GM18868 (cell line): ENCODE measurements at regions not wholly inside any gene's neighbourhood (a gene's known extent, or its start where the extent isn't known, plus 50 kb on each side); places are given as distances from the start of the nearest gene placed in this dataset.
"Not testable (repeated sequence)": the region's sequence is repeated elsewhere in the genome, so short reads cannot be mapped to it uniquely, and the experiment has no call there.

Source experiments
- ATAC-seq: cut with Tn5 transposase; IDR thresholded peaks from one replicate; pipeline ENCODE4 v1.9.1; 2021; ENCODE audit warnings: mild to moderate bottlenecking, moderate library complexity; ENCODE audit not compliant: unreplicated experiment

- ATAC-seq = no peak
Observed at GRCh38 chr12:83321971-83322370, 635.3 kb downstream of the TMTC2 start.

DNA sequence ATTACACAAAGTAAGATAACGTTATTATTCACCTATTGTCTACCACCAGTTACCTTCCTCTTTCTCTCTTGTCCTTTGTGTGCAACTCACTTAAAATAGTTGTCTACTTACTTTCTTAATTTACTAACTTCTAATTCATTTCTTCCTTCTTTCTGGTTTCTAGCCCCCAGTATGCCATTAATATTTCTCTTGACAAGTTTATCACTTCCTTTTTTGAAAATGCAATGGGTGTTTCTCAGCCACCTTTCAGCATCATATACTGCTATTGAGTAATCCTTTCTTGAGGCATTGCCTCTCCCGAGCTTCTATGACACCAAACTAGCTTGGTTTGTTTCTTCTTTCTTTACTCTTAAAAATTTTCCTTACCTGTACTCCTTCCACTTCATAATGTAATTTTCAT lies 633.6 kb downstream of the TMTC2 start:
- no peak for ATAC-seq

DNA sequence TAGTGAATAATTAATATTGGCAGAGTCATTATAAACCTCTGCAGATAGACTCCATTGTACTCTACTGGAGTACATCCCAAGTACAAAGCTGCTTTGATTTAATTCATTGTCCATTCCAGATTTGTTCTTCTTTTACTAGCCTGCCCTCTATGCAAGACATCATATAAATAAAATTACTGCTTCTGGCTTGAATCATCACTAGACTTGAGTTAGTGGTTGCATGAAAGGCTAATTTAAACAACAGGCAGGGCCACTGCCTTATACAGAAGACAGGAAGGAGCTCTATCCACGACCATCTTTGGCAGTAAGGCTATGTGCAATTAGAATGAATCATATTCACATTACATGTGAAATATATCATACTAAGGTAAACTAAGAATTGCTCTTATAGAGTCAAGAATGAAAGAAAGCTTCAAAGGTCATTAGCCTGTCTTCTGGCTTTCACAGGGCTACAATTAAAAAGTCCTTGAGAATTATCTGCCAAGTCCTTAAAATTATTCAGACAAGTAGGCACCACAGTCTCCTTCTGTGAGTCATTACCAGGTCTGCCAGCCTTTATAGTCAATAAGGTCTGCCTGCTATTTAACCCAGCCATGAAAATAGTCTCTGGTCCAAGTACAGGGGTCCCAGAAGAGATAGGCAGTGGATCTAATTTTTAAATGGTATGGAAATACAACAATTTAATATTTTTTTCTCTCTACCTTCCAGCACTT lies 631.8 kb downstream of the TMTC2 start:
- ATAC-seq = no peak

GRCh38 chr12:83317595-83317994 lies 630.9 kb downstream of the TMTC2 start:
- no peak for ATAC-seq

DNA sequence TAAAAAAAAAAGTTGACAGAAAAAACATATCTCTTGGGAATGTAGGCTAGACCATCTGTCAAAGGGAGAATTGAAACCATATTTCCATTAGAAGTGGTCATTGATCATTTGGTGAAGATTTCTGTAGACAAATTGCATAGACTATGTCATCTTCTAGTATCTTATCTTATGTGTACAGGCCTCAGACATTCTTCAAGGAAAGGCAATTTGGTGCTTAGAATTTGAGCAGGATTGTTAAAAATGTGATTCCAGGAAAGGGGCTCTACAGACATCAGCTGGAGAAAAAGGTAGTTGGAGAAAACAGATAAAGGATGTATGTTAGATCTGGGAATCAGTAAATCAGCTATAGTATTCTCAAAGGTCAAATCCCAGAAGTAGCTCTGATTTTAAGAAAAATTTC lies 627.1 kb downstream of the TMTC2 start:
- ATAC-seq = no peak

DNA sequence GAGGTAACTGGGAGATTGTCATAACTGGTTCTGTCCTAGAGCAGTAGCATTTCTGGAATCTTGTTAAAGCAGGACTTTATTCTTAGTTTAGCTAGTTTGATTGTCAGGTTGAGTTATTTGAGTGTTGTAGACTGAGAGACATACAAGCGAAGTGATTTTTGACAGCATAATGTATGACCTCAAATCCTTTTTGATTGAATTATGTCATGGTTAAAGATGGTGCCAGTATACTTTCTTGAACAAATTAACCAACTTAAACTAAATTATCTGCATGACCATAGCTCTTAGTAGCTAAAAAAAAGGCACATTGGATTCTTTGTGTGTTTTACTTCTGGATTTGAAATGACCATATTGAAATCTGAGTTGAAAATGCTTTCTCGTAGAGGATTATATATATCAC lies 626.6 kb downstream of the TMTC2 start:
- no peak for ATAC-seq

GRCh38 chr12:83276904-83277303 lies 590.2 kb downstream of the TMTC2 start:
- ATAC-seq = no peak

- ATAC-seq = no peak
Observed at GRCh38 chr12:83271201-83271600, 584.5 kb downstream of the TMTC2 start.

DNA sequence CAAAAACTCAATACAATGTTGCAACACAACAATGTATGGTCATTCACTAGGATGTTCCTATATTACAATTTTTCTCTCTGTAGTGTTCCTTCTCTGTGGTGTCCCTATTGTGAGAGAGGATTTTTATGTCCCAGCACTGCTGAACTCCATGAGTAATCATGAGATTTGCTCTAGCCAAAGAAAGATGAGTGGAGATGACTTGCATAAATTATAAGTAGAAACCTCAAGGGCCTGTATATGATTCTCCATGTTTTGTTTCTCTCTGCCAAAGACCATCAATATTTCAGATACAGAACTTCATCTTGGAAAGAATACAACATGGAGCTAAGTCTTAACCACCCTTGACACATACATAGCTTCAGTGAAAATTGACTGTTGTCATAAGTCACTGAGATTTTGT lies 579.1 kb downstream of the TMTC2 start:
- no peak for ATAC-seq

GRCh38 chr12:83261998-83262397 lies 575.3 kb downstream of the TMTC2 start:
- no peak for ATAC-seq

DNA sequence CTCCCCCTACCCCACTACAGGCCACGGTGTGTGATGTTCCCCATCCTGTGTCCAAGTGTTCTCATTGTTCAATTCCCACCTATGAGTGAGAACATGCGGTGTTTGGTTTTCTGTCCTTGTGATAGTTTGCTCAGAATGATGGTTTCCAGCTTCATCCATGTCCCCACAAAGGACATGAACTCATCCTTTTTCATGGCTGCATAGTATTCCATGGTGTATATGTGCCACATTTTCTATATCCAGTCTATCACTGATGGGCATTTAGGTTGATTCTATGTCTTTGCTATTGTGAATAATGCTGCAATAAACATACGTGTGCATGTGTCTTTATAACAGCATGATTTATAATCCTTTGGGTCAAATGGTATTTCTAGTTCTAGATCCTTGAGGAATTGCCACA lies 573.4 kb downstream of the TMTC2 start:
- not testable (repeated sequence) for ATAC-seq

GRCh38 chr12:83257726-83258125 lies 571.0 kb downstream of the TMTC2 start:
- no peak for ATAC-seq

DNA sequence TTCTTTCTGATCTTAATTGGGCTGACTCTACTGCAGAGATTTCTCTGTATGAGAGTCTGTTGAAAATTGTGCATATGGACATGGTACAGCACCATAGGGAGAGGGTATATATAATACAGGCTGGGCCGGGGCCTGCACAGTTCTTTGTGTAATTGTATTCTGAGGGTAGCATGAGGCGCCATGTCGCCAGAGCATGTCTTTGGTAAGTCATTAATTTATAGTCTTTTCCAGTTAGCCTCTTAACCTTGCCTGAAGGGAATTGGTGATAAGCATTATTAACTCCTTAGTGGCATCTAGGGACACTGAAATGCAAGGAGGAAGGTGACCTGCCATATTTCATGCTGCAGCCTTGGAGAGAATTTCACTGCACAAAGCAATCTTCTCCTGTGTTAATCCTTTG lies 569.9 kb downstream of the TMTC2 start:
- no peak for ATAC-seq

DNA sequence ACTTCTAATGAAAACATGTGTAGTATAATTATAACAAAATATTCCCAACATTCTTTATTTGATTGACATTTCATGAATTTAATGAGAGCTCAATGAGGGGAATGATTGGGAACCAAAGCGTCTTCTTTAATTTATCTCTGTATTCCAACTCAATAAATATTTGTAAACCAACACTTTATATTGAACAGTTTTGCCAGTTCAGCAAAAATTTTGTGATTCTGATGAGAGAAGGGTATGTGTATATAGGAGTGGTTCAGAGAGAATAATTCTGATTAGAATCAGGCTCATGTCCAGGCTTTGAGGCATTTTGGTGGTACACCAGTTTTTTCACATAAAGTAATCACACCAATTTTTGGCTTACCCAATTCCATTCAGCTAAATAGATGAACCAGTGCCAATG lies 564.2 kb downstream of the TMTC2 start:
- no peak for ATAC-seq

GRCh38 chr12:83245156-83245555 lies 558.5 kb downstream of the TMTC2 start:
- no peak for ATAC-seq

- no peak for ATAC-seq
Observed at GRCh38 chr12:83244001-83244400, 557.3 kb downstream of the TMTC2 start.

DNA sequence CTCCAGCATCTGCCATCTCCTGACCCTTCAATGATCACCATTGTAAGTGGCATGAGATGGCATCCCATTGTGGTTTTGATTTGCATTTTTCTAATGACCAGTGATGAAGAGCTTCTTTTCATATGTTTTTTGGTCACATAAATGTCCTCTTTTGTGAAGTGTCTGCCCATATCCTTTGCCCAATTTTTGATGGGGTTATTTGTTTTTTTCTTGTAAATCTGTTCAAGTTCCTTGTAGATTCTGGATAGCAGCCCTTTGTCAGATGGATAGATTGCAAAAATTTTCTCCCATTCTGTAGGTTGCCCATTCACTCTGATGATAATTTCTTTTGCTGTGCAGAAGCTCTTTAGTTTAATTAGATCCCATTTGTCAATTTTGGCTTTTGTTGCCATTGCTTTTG lies 547.3 kb downstream of the TMTC2 start:
- not testable (repeated sequence) for ATAC-seq

- not testable (repeated sequence) for ATAC-seq
Observed at GRCh38 chr12:83226960-83227359, 540.3 kb downstream of the TMTC2 start.

DNA sequence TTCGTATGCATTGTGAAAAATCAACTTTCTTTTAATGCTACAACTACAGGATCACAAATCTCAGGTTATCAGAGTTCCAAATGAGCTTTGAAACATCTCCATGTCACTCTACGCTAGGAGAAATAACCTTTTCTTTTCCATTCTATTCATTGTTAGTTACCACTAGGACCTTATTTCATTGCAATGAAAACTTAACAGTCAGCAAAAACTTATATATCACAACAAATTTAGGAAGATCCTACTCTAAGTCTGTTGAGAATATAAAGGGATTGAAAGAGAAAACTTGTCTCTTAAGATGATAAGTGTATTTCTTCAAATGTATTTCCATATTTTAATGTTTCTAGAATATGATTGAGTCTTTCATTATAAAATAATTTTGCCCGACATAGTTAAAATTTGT lies 539.1 kb downstream of the TMTC2 start:
- no peak for ATAC-seq

DNA sequence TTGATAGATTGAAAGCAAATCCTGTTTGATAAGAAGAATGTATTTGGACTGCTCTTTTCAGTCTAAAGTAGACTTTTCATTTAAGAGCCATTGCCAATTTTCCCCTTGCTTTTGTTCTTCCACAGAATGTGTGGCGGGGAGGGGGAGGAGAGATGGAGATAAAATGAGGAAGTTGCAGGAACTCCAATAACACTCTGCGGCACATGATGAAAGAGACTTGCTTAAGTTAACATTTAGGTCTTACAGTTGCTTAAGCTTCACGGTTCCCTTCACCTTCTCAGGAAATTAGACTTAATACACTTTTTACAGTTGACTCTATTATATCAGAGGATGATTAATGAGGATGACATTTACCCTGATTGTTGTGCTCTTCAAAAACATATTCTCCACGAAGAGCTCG lies 537.3 kb downstream of the TMTC2 start:
- no peak for ATAC-seq

DNA sequence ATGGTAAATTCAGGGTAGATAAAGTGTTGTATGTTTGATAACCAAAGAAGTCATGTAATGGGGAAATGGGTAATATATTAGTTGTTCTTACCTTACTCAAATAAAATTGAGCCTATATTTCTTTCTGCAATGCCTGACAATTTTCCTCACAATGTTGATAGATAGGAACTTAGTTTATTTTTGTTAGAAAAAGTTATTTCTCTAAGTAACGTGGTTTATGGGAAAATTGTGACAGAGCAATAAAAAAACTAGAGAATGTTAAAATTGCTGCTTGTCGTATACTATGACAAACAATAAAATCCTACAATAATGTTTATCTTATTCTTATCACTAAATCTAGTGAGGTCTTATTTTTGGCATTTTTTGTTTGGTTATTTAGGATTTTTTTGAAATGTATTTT lies 534.1 kb downstream of the TMTC2 start:
- no peak for ATAC-seq

- ATAC-seq = no peak
Observed at GRCh38 chr12:83216230-83216629, 529.5 kb downstream of the TMTC2 start.

DNA sequence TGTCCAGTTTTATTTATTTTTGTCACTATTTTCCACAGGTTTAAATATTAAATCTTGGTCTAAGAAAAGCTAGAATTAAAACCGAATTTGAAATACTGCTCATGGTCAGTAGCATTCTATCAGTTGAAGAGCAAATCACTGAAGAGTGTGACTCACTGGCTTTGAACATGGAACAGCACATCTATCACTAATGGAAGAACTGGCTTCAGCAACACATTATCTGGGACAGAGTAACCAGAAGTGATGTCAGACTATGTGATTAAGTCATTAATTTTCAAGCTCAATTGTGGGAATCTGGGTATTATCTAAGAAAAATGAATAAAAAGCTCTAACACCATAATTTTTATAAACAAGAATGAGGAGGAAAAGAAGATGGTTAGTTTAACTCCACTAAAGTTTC lies 527.5 kb downstream of the TMTC2 start:
- ATAC-seq = no peak
